ENCODE measurements at regions not wholly inside any gene's neighbourhood (a gene's known extent, or its start where the extent isn't known, plus 50 kb on each side); places are given as distances from the start of the nearest gene placed in this dataset.
"Not testable (repeated sequence)": the region's sequence is repeated elsewhere in the genome, so short reads cannot be mapped to it uniquely, and the experiment has no call there.

- no peak for TF ChIP-seq JUND (IDR thresholded peaks at IDR 0.05; ENCODE audit: low read depth)
- in situ Hi-C loops (cut with HindIII; ENCODE audit: low pct_unique_long_range_greater_than_20kb, low sequenced_read_pairs) = no loop called here
- DNase-seq (ENCODE audit: low read depth in 1 of 2, low spot score in 1 of 2) = no peak
These were observed 617.6 kb downstream of the COL12A1 start for GRCh38 chr6:74588094-74588832.

- no peak for DNase-seq (ENCODE audit: low read depth in 1 of 2, low spot score in 1 of 2)
- no peak for TF ChIP-seq JUND (IDR thresholded peaks at IDR 0.05; ENCODE audit: low read depth)
- in situ Hi-C loops (cut with HindIII; ENCODE audit: low pct_unique_long_range_greater_than_20kb, low sequenced_read_pairs) = no loop called here
These were observed 618.5 kb downstream of the COL12A1 start for GRCh38 chr6:74587386-74587785.

GRCh38 chr6:74585753-74586152, 620.1 kb downstream of the COL12A1 start:
- TF ChIP-seq JUND (IDR thresholded peaks at IDR 0.05; ENCODE audit: low read depth) = no peak
- DNase-seq (ENCODE audit: low read depth in 1 of 2, low spot score in 1 of 2) = no peak
- in situ Hi-C loops (cut with HindIII; ENCODE audit: low pct_unique_long_range_greater_than_20kb, low sequenced_read_pairs) = no loop called here

- DNase-seq (ENCODE audit: low read depth in 1 of 2, low spot score in 1 of 2) = no peak
- no peak for TF ChIP-seq JUND (IDR thresholded peaks at IDR 0.05; ENCODE audit: low read depth)
- in situ Hi-C loops (cut with HindIII; ENCODE audit: low pct_unique_long_range_greater_than_20kb, low sequenced_read_pairs) = no loop called here
These were observed 624.2 kb downstream of the COL12A1 start for GRCh38 chr6:74581681-74582080.

GRCh38 chr6:74579794-74580193, 626.1 kb downstream of the COL12A1 start:
- in situ Hi-C loops (cut with HindIII; ENCODE audit: low pct_unique_long_range_greater_than_20kb, low sequenced_read_pairs) = no loop called here
- no peak for DNase-seq (ENCODE audit: low read depth in 1 of 2, low spot score in 1 of 2)
- TF ChIP-seq JUND (IDR thresholded peaks at IDR 0.05; ENCODE audit: low read depth) = no peak

GRCh38 chr6:74579047-74579446, 626.8 kb downstream of the COL12A1 start:
- DNase-seq (ENCODE audit: low read depth in 1 of 2, low spot score in 1 of 2) = no peak
- in situ Hi-C loops (cut with HindIII; ENCODE audit: low pct_unique_long_range_greater_than_20kb, low sequenced_read_pairs) = no loop called here
- no peak for TF ChIP-seq JUND (IDR thresholded peaks at IDR 0.05; ENCODE audit: low read depth)

GRCh38 chr6:74578339-74578738, 627.5 kb downstream of the COL12A1 start:
- in situ Hi-C loops (cut with HindIII; ENCODE audit: low pct_unique_long_range_greater_than_20kb, low sequenced_read_pairs) = no loop called here
- no peak for DNase-seq (ENCODE audit: low read depth in 1 of 2, low spot score in 1 of 2)
- no peak for TF ChIP-seq JUND (IDR thresholded peaks at IDR 0.05; ENCODE audit: low read depth)

- no peak for DNase-seq (ENCODE audit: low read depth in 1 of 2, low spot score in 1 of 2)
- in situ Hi-C loops (cut with HindIII; ENCODE audit: low pct_unique_long_range_greater_than_20kb, low sequenced_read_pairs) = no loop called here
- no peak for TF ChIP-seq JUND (IDR thresholded peaks at IDR 0.05; ENCODE audit: low read depth)
These were observed 628.2 kb downstream of the COL12A1 start for GRCh38 chr6:74577619-74578018.

GRCh38 chr6:74574794-74575193, 631.1 kb downstream of the COL12A1 start:
- no peak for TF ChIP-seq JUND (IDR thresholded peaks at IDR 0.05; ENCODE audit: low read depth)
- in situ Hi-C loops (cut with HindIII; ENCODE audit: low pct_unique_long_range_greater_than_20kb, low sequenced_read_pairs) = no loop called here
- DNase-seq (ENCODE audit: low read depth in 1 of 2, low spot score in 1 of 2) = peak in 1 of 2 experiments; percentile 38

- in situ Hi-C loops (cut with HindIII; ENCODE audit: low pct_unique_long_range_greater_than_20kb, low sequenced_read_pairs) = no loop called here
- no peak for TF ChIP-seq JUND (IDR thresholded peaks at IDR 0.05; ENCODE audit: low read depth)
- DNase-seq (ENCODE audit: low read depth in 1 of 2, low spot score in 1 of 2) = no peak
These were observed 632.2 kb downstream of the COL12A1 start for GRCh38 chr6:74573613-74574012.

GRCh38 chr6:74570044-74570443, 635.8 kb downstream of the COL12A1 start:
- no peak for TF ChIP-seq JUND (IDR thresholded peaks at IDR 0.05; ENCODE audit: low read depth)
- in situ Hi-C loops (cut with HindIII; ENCODE audit: low pct_unique_long_range_greater_than_20kb, low sequenced_read_pairs) = no loop called here
- no peak for DNase-seq (ENCODE audit: low read depth in 1 of 2, low spot score in 1 of 2)

- no peak for DNase-seq (ENCODE audit: low read depth in 1 of 2, low spot score in 1 of 2)
- in situ Hi-C loops (cut with HindIII; ENCODE audit: low pct_unique_long_range_greater_than_20kb, low sequenced_read_pairs) = no loop called here
- TF ChIP-seq JUND (IDR thresholded peaks at IDR 0.05; ENCODE audit: low read depth) = no peak
These were observed 637.0 kb downstream of the COL12A1 start for GRCh38 chr6:74568861-74569260.

GRCh38 chr6:74567923-74568290, 637.9 kb downstream of the COL12A1 start:
- DNase-seq (ENCODE audit: low read depth in 1 of 2, low spot score in 1 of 2); in situ Hi-C loops (cut with HindIII; ENCODE audit: low pct_unique_long_range_greater_than_20kb, low sequenced_read_pairs): not testable (repeated sequence)

GRCh38 chr6:74567281-74567922, 638.5 kb downstream of the COL12A1 start:
- no peak for DNase-seq (ENCODE audit: low read depth in 1 of 2, low spot score in 1 of 2)
- TF ChIP-seq JUND (IDR thresholded peaks at IDR 0.05; ENCODE audit: low read depth) = no peak

More at GRCh38 chr6:74567281-74567922, 638.5 kb downstream of the COL12A1 start:
- in situ Hi-C loops (cut with HindIII; ENCODE audit: low pct_unique_long_range_greater_than_20kb, low sequenced_read_pairs) = no loop called here
